ENCODE measurements at regions not wholly inside any gene's neighbourhood (a gene's known extent, or its start where the extent isn't known, plus 50 kb on each side); places are given as distances from the start of the nearest gene placed in this dataset.

GRCh38 chr9:68597362-68597997, 56.8 kb upstream of the TMEM252 start:
- TF ChIP-seq EZH2 (IDR thresholded peaks at IDR 0.05; ENCODE audit: insufficient read depth, poor library complexity, severe bottlenecking) (no peak), EZH2phosphoT487 (IDR thresholded peaks at IDR 0.05; ENCODE audit: insufficient read depth, low read depth) (no peak)
